ENCODE measurements at regions not wholly inside any gene's neighbourhood (a gene's known extent, or its start where the extent isn't known, plus 50 kb on each side); places are given as distances from the start of the nearest gene placed in this dataset.

DNA sequence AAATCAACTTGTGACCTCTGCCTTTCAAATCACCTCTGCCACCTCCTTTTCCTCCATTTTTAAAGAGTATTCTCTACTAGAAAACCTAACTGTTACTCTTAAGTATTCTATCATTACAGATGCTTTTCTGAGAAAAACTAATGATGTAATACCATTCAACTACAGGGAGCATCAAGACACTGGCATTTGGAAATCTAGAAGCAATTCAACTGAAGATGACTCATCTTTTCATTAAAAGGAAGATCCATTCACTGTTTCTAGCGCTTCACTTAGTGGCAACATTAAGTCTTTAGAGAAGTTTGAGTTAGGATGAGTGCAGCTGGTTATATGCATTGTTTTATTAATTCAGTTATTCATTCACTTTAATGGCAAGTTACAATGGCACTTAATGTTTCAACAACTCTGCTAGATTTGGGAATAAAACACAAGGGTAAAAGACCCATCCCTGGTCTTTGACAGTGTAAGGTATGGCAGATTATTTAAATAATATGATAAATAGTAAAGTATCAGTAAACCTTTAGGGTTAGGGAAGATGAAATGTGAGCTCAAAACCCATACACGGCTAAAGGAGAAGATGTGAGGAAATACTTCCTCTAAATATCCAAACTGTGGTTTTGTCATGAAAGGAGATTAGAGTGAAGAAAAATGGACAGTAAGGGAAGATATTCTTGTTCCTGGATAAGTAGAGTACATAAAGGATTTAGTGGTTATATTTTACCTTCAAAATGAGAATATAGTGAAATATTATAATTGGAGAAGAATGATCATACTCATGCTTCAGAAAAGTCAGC is 61.7 kb downstream of the KCNJ2 start:
- Mint-ChIP-seq H3K4me3 (no peak overlapping the region), H3K4me1 (ENCODE audit: low read depth) (no peaks in the 10 kb centered on the region), H3K27me3 (no peaks in the 10 kb centered on the region), H3K36me3 (no peaks in the 10 kb centered on the region), H3K27ac (no peak overlapping the region), H3K9me3 (peaks cover 2% of the 10 kb centered on the region)
- DNase-seq: no peak
- ChIA-PET CTCF (no interaction called here), POLR2A (no interaction called here)
- intact Hi-C loops (cut with micrococcal nuclease): no loop called here

DNA sequence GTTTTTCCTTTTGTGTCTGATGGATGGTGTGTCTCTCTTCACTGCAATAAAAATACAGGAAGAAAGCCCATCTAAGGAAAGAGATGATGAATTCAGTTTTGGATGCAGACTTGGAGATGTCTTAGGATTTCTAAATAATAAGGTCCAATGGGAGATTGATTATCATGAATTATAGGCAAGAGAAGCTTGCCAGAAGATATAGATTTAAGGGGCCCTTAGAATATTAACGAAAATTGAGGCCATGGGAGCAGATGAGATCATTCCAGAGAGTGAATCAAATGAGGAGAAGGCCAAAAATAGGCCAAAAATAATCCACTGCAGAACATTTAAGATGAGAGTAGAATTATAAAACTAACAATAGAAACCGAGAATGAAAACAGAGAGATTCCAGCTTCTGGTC is 63.1 kb downstream of the KCNJ2 start:
- no peak overlapping the region for H3K4me3 Mint-ChIP-seq
- DNase-seq: no peak
- CTCF ChIA-PET: no interaction called here
- H3K36me3 Mint-ChIP-seq: no peaks in the 10 kb centered on the region
- POLR2A ChIA-PET: no interaction called here
- H3K9me3 Mint-ChIP-seq: peaks cover 2% of the 10 kb centered on the region
- H3K27ac Mint-ChIP-seq: no peak overlapping the region
- H3K27me3 Mint-ChIP-seq: no peaks in the 10 kb centered on the region
- intact Hi-C loops (cut with micrococcal nuclease): no loop called here
- no peaks in the 10 kb centered on the region for H3K4me1 Mint-ChIP-seq (ENCODE audit: low read depth)

DNA sequence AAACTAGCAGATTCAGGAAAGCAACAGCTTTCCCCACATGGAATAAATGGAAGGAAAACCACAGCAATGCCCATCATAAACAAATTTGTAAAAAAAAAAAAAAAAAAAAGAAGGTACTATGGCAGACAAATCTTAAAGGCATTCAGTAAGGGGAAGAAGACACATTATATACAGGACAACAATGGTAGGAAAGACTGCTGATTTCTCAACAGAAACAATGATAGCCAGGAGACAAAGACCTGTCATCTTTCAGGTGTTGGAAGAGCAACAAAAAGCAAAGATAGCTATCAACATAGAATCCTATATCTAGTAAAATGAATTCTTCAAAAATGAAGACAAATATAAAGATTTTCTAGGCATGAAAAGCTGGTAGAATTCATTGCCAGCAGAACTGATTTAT is 65.9 kb downstream of the KCNJ2 start:
- no peaks in the 10 kb centered on the region for H3K27me3 Mint-ChIP-seq
- no peaks in the 10 kb centered on the region for H3K36me3 Mint-ChIP-seq
- intact Hi-C loops (cut with micrococcal nuclease): no loop called here
- H3K4me3 Mint-ChIP-seq: no peak overlapping the region
- peaks cover 2% of the 10 kb centered on the region for H3K9me3 Mint-ChIP-seq
- no peak for DNase-seq
- CTCF ChIA-PET: interaction anchor here (0.6 kb wide), 1 partner anchor 33 kb away, joined by 3 read pairs; no protein-coding TSS in a partner anchor
- H3K4me1 Mint-ChIP-seq (ENCODE audit: low read depth): no peaks in the 10 kb centered on the region
- POLR2A ChIA-PET: no interaction called here
- H3K27ac Mint-ChIP-seq: no peak overlapping the region

DNA sequence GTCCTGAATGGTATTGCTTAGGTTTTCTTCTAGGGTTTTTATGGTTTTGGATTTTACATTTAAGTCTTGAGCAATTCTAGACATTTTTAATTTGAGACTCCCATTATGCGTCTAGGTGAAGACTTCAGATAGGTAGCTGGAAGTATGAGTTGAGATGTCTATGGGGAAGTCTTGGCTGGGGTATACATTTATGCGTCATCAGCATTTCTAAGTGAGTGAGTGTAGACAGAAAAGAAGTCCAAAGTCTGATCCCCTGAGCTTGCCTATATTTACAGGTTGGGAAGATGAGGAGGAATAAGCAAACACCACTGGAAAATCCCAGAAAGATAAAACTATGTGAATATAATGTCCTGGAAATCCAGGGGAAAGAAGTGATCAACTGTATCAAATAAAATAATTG is 68.9 kb downstream of the KCNJ2 start:
- POLR2A ChIA-PET: no interaction called here
- CTCF ChIA-PET: no interaction called here
- no peak for DNase-seq
- intact Hi-C loops (cut with micrococcal nuclease): no loop called here
- Mint-ChIP-seq H3K27ac (no peak overlapping the region), H3K4me1 (ENCODE audit: low read depth) (no peaks in the 10 kb centered on the region), H3K27me3 (no peaks in the 10 kb centered on the region), H3K36me3 (no peaks in the 10 kb centered on the region), H3K4me3 (no peak overlapping the region), H3K9me3 (peaks cover 2% of the 10 kb centered on the region)

DNA sequence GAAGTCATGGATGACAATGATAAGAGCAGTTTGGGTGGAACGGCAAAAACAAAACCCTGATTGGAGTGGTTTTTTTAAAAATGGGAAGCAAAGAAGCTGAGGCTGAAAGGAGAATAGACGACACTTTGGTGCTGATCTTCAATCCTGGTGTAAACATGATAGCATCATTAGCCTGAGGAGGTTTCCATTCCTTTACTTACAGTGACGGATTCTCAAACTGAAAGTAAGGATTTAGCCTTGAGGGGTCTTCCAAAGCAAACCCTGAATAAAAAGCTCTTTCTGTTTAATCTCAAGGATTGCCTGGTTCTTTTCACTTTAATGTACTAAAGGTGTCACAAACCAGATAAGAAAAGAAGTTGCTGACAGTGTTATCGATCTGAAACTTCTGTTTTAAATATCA is 69.3 kb downstream of the KCNJ2 start:
- intact Hi-C loops (cut with micrococcal nuclease): no loop called here
- H3K36me3 Mint-ChIP-seq: no peaks in the 10 kb centered on the region
- ChIA-PET POLR2A (no interaction called here), CTCF (no interaction called here)
- no peak overlapping the region for H3K27ac Mint-ChIP-seq
- H3K4me1 Mint-ChIP-seq (ENCODE audit: low read depth): no peaks in the 10 kb centered on the region
- H3K4me3 Mint-ChIP-seq: no peak overlapping the region
- DNase-seq: no peak
- H3K9me3 Mint-ChIP-seq: peaks cover 2% of the 10 kb centered on the region
- no peaks in the 10 kb centered on the region for H3K27me3 Mint-ChIP-seq

DNA sequence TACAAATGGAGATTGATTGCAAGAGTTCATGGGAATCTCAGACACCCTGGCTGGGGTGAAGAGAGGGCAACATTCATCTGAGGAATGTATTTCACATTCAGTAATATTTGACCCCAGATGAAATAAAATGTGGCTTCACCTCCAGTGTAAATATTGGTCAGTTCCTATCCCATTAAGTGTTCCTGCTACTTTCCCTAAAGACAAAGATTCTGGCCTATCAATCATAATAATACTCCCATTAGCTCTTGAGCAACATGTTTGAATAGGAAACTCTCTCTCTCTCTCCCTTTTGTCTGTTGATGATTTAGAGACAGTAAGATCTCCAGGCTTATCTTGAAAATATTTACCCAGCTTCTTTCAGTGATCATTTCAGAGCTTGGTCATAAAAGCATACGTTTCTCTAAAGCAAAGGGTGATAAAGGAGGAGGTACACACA is 70.1 kb downstream of the KCNJ2 start:
- no peaks in the 10 kb centered on the region for H3K9me3 Mint-ChIP-seq

DNA sequence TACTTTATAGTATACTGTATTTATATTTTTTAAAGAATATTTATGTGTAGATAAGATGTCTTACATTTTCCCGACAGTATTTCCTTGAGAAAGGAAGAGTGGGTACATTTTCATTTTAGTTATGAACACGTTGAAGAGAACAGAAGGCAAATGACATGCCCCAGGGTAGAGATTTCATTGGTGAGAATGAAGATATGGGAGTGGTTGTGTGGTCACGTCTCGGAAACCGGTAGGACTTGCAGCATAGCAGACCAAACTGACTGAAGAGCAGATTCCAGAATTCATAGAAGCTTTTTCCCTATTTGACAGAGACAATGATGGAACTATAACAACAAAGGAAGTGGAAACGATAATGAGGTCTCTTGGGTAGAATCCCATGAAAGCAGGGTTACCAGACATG is 71.7 kb downstream of the KCNJ2 start:
- Mint-ChIP-seq H3K27me3 (no peaks in the 10 kb centered on the region), H3K36me3 (no peaks in the 10 kb centered on the region), H3K27ac (no peak overlapping the region), H3K4me3 (no peak overlapping the region), H3K4me1 (ENCODE audit: low read depth) (no peaks in the 10 kb centered on the region), H3K9me3 (no peaks in the 10 kb centered on the region)
- CTCF ChIA-PET: no interaction called here
- DNase-seq: no peak
- POLR2A ChIA-PET: no interaction called here
- intact Hi-C loops (cut with micrococcal nuclease): no loop called here

More for the DNA sequence above, 70.1 kb downstream of the KCNJ2 start:
- no peaks in the 10 kb centered on the region for H3K27me3 Mint-ChIP-seq
- no peak overlapping the region for H3K4me3 Mint-ChIP-seq
- no peak overlapping the region for H3K27ac Mint-ChIP-seq
- H3K4me1 Mint-ChIP-seq (ENCODE audit: low read depth): no peaks in the 10 kb centered on the region
- ChIA-PET POLR2A (no interaction called here), CTCF (no interaction called here)
- H3K36me3 Mint-ChIP-seq: no peaks in the 10 kb centered on the region
- DNase-seq: no peak
- intact Hi-C loops (cut with micrococcal nuclease): no loop called here

DNA sequence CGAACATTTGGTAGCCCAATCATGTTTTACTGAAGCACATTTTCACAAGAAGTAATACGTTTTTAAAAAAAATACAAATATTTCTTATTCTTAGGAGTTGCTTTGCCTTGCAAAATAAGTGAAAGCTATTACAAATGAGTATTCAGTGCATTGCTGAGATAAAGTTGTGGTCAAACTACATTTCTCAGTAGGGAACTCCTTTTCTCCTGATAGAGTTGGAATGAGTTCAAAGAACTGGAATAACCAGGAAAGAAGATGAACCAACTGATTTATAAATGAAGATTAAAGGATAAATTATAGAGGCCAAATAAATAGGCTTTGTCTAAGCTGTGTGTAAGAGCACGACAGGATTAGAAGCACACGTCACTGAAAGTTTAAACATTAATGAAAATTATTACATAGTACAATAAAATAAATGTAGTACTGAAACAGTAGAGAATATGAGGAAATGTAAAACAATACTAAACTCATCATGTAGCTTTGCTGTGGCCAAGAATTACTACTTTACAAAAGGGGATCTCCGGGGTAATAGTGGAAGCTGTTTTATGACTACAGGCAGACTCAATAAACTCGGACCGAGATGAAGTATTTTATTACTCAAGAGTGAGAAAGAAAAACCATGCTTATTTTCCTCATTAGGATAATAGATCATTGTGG is 73.6 kb downstream of the KCNJ2 start:
- intact Hi-C loops (cut with micrococcal nuclease): no loop called here
- H3K4me3 Mint-ChIP-seq: no peak overlapping the region
- H3K36me3 Mint-ChIP-seq: no peaks in the 10 kb centered on the region
- H3K27me3 Mint-ChIP-seq: no peaks in the 10 kb centered on the region
- no peaks in the 10 kb centered on the region for H3K4me1 Mint-ChIP-seq (ENCODE audit: low read depth)
- ChIA-PET POLR2A (no interaction called here), CTCF (no interaction called here)
- no peaks in the 10 kb centered on the region for H3K9me3 Mint-ChIP-seq
- no peak overlapping the region for H3K27ac Mint-ChIP-seq
- DNase-seq: no peak

DNA sequence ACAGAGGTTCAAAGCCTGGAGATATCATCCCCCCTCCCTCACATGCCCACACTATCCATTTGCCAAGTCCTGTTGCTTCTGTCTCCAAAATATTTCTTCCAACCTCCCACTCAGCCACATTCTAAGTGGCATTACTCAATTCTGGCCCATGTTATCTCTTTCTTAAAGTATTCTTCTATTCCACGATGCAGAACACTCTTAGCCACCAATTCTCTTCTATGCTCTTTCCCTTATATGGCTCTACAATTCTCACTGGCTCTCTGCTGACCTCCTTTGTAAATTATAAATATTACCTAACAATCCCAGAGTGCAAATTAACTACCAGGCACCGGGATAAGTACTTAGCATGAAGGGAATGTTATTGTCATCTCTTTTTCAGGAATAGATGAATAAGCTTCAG is 82.4 kb downstream of the KCNJ2 start:
- DNase-seq: no peak
- H3K4me1 Mint-ChIP-seq (ENCODE audit: low read depth): no peaks in the 10 kb centered on the region
- intact Hi-C loops (cut with micrococcal nuclease): no loop called here
- CTCF ChIA-PET: no interaction called here
- H3K36me3 Mint-ChIP-seq: no peaks in the 10 kb centered on the region
- no peaks in the 10 kb centered on the region for H3K9me3 Mint-ChIP-seq
- H3K27me3 Mint-ChIP-seq: no peaks in the 10 kb centered on the region
- H3K27ac Mint-ChIP-seq: no peak overlapping the region
- no peak overlapping the region for H3K4me3 Mint-ChIP-seq
- POLR2A ChIA-PET: no interaction called here

DNA sequence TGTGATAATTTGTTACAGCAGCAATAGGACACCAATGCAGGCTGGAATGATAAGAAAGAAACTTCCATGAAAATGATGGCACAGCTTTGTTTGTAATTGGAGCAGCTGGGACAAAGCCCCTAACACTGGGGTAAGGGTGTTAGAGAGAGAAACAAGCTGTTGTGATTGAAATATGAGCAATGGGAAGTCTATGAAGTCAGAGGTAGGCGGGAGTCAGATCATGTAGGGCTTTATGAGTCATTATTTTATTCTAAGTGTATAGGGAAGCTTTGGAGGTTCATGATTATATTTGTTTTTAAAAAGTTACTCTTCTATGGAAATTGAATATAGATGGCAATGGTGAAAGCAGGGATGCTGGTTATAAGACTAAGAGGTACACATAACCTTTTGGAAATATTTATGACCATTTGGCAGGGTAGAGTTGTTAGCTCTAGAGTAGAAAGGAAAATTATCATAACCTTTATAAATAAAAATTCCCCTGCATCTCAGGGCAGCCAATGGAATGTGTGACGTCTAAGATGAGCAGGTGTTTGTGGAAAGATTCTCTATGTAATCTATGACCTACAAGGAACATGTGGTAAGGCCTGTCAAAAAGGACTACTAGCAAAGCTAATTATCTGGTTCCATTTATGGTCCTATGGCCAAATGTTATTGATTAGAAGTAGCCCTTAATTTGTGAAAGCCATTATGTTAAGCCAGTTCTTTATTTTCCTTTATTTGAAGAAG is 85.6 kb downstream of the KCNJ2 start:
- intact Hi-C loops (cut with micrococcal nuclease): no loop called here
- POLR2A ChIA-PET: no interaction called here
- CTCF ChIA-PET: no interaction called here
- no peak for DNase-seq
- H3K9me3 Mint-ChIP-seq: no peaks in the 10 kb centered on the region
- H3K36me3 Mint-ChIP-seq: no peaks in the 10 kb centered on the region
- H3K4me1 Mint-ChIP-seq (ENCODE audit: low read depth): no peaks in the 10 kb centered on the region
- H3K27me3 Mint-ChIP-seq: no peaks in the 10 kb centered on the region
- no peak overlapping the region for H3K27ac Mint-ChIP-seq
- H3K4me3 Mint-ChIP-seq: no peak overlapping the region

DNA sequence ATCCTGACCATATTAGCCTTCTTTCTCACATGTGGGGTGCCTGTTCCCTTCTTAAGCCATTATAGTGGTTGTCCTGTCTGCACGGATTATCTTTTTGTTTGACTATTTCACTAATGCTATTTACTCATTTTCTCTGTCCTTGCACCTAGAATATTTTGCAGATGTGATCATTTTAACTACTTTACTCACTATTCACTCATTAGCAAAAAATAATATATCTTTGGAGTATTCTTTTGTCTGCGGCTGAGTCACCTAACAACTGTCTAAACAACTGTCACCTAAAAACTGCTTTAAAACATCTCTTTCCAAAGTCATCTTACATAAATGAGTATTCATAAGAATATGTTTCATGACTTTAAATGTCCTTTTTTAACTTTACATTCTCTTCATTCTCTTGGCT is 87.4 kb downstream of the KCNJ2 start:
- no peak for DNase-seq
- ChIA-PET POLR2A (no interaction called here), CTCF (interaction anchor here (0.8 kb wide), 1 partner anchor 650 kb away, joined by 3 read pairs; no protein-coding TSS in a partner anchor)
- intact Hi-C loops (cut with micrococcal nuclease): no loop called here
- Mint-ChIP-seq H3K9me3 (no peaks in the 10 kb centered on the region), H3K27ac (no peak overlapping the region), H3K27me3 (no peaks in the 10 kb centered on the region), H3K36me3 (no peaks in the 10 kb centered on the region), H3K4me1 (ENCODE audit: low read depth) (no peaks in the 10 kb centered on the region), H3K4me3 (no peak overlapping the region)

DNA sequence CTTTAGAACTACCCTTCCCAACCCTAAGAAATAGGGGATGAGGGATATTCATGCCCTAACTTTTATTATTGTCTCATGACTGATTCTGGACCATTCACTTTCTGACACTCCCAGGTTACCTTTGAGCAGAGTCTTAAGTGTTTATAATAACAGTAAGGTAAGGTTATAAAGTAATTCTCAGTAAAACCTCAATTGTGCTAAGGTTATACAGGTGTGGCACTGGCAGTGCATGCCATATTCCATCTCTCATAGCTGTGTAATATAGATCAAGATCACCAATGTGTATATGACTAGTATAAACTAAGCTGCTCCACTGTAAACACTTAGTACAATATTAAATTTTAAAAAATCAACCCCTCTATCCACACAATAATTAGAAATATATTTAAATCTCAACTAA is 89.1 kb downstream of the KCNJ2 start:
- Mint-ChIP-seq H3K9me3 (no peaks in the 10 kb centered on the region), H3K4me1 (ENCODE audit: low read depth) (no peaks in the 10 kb centered on the region), H3K36me3 (no peaks in the 10 kb centered on the region), H3K4me3 (no peak overlapping the region), H3K27ac (no peak overlapping the region), H3K27me3 (no peaks in the 10 kb centered on the region)
- POLR2A ChIA-PET: no interaction called here
- CTCF ChIA-PET: no interaction called here
- intact Hi-C loops (cut with micrococcal nuclease): no loop called here
- DNase-seq: no peak

DNA sequence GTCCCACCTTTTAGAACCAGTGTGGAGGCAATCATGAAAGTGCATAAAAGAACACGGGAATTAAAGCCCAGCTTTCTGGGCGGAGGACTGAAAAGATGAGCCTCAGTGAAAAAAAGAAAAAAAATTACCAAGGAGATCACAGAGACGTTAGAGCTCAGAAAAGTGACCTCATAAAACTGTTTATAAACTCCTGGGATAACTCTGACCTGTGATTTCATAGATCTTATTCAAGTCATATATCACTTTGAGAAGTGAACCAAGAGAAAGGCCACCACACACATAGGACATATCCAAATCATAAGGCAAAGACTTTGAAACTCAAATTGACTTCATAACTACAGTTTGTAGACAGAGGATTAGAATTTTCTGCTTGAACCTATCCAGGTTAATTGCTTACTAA is 90.1 kb downstream of the KCNJ2 start:
- ChIA-PET POLR2A (no interaction called here), CTCF (no interaction called here)
- DNase-seq: no peak
- Mint-ChIP-seq H3K9me3 (no peaks in the 10 kb centered on the region), H3K4me3 (no peak overlapping the region), H3K27me3 (no peaks in the 10 kb centered on the region), H3K36me3 (no peaks in the 10 kb centered on the region), H3K27ac (no peak overlapping the region), H3K4me1 (ENCODE audit: low read depth) (no peaks in the 10 kb centered on the region)
- intact Hi-C loops (cut with micrococcal nuclease): no loop called here
